Calu3 (cell line): ENCODE measurements at regions not wholly inside any gene's neighbourhood (a gene's known extent, or its start where the extent isn't known, plus 50 kb on each side); places are given as distances from the start of the nearest gene placed in this dataset.
"Not testable (repeated sequence)": the region's sequence is repeated elsewhere in the genome, so short reads cannot be mapped to it uniquely, and the experiment has no call there.

Experiments
- BruUV-seq: library from RNA; stranded (reverse); fragments of 400-500 nt; replicated peaks from 2 replicates; lab custom pipeline; 2021; lab: Mats Ljungman, UMichigan
- CTCF ChIA-PET: fragments of 300-600 bp; sonication (Branson Sonifier 250); formaldehyde crosslinking; loops from one replicate; lab custom pipeline; 2022; ENCODE audit warnings: antibody characterized with exemption; lab: Charles Lee
- DNase-seq: peaks from one replicate; pipeline ENCODE4 v3.0.0; 2022
- H3K27ac Mint-ChIP-seq: one replicate; pipeline ENCODE4 v1.8.0; 2022; ENCODE audit warnings: mixed read lengths; ENCODE audit not compliant: unreplicated experiment
- H3K27me3 Mint-ChIP-seq: one replicate; pipeline ENCODE4 v1.8.0; 2022; ENCODE audit warnings: mixed read lengths; ENCODE audit not compliant: unreplicated experiment
- H3K36me3 Mint-ChIP-seq: one replicate; pipeline ENCODE4 v1.8.0; 2022; ENCODE audit warnings: mild to moderate bottlenecking, moderate library complexity, mixed read lengths; ENCODE audit not compliant: insufficient read depth, unreplicated experiment
- H3K4me1 Mint-ChIP-seq: one replicate; pipeline ENCODE4 v1.8.0; 2022; ENCODE audit warnings: mild to moderate bottlenecking, low read depth, mixed read lengths; ENCODE audit not compliant: unreplicated experiment
- H3K4me3 Mint-ChIP-seq: one replicate; pipeline ENCODE4 v1.8.0; 2022; ENCODE audit warnings: mild to moderate bottlenecking, low read depth, moderate library complexity, mixed read lengths; ENCODE audit not compliant: unreplicated experiment
- H3K9me3 Mint-ChIP-seq: one replicate; pipeline ENCODE4 v1.8.0; 2022; ENCODE audit warnings: low read depth, mixed read lengths; ENCODE audit not compliant: unreplicated experiment
- intact Hi-C: fragments of 100-400 bp; cut with micrococcal nuclease; formaldehyde crosslinking; loops from one replicate; pipeline ENCODE4 v1.10.0; 2022; ENCODE audit not compliant: unreplicated experiment
- TF ChIP-seq, protein P1 (sequence below): fragments of 200-600 bp; IDR thresholded peaks from one replicate; pipeline ENCODE4 v1.8.0; 2022; ENCODE audit warnings: antibody characterized with exemption; ENCODE audit not compliant: unreplicated experiment

DNA sequence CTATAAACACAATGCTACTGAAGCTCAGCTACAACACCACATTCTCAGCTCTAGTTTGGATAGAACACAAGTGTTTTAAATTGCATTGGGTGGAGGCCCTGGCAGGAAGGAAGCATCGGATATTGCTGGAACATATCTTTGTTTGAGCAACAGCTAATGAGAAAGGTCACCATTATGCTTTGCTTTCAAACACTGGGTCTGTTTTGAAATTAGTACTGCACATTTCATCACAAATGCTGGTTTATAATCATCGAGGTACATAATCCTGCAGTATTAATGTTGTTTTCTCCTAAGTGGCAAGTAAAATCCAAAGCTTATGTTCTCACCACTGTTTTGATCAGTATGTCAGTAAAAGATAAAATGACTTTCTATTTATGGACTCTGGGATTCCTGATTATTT, 61.5 kb upstream of the ARHGAP29 start:
- DNase-seq, result no peak
- TF ChIP-seq, protein P1, sequence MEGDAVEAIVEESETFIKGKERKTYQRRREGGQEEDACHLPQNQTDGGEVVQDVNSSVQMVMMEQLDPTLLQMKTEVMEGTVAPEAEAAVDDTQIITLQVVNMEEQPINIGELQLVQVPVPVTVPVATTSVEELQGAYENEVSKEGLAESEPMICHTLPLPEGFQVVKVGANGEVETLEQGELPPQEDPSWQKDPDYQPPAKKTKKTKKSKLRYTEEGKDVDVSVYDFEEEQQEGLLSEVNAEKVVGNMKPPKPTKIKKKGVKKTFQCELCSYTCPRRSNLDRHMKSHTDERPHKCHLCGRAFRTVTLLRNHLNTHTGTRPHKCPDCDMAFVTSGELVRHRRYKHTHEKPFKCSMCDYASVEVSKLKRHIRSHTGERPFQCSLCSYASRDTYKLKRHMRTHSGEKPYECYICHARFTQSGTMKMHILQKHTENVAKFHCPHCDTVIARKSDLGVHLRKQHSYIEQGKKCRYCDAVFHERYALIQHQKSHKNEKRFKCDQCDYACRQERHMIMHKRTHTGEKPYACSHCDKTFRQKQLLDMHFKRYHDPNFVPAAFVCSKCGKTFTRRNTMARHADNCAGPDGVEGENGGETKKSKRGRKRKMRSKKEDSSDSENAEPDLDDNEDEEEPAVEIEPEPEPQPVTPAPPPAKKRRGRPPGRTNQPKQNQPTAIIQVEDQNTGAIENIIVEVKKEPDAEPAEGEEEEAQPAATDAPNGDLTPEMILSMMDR, result no peak
- no peaks in the 10 kb centered on the region for H3K27me3 Mint-ChIP-seq
- CTCF ChIA-PET, result interaction anchor here (0.7 to 1.5 kb wide), 3 partner anchors 14 to 282 kb away, joined by 3 to 4 read pairs (median 4); no protein-coding TSS in a partner anchor
- H3K4me3 Mint-ChIP-seq, result no peak overlapping the region
- peaks cover 6% of the 10 kb centered on the region for H3K36me3 Mint-ChIP-seq
- H3K9me3 Mint-ChIP-seq, result no peaks in the 10 kb centered on the region
- BruUV-seq, result no TSS peak
- intact Hi-C loops, result no loop called here
- peak overlapping the region; percentile 82 for H3K27ac Mint-ChIP-seq
- H3K4me1 Mint-ChIP-seq, result peaks cover 30% of the 10 kb centered on the region

DNA sequence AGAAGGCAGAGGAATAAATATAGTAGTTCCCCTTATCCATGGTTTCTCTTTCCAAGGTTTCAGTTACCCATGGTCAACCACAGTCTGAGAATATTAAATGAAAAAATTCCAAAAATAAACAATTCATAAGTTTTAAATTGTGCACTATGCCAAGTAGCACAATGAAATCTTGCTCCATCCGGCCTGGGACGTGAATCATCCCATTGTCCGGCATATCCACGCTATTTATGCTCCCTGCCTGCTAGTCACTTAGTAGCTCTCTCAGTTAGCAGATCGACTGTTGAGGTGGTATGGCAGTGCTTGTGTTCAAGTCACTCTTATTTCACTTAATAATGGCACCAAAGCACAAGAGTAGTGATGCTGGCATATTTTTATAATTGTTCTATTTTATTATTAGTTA, 58.6 kb upstream of the ARHGAP29 start:
- intact Hi-C loops, result no loop called here
- CTCF ChIA-PET, result no interaction called here
- H3K27ac Mint-ChIP-seq, result no peak overlapping the region
- TF ChIP-seq, protein P1, result no peak
- no TSS peak for BruUV-seq
- no peaks in the 10 kb centered on the region for H3K27me3 Mint-ChIP-seq
- H3K4me3 Mint-ChIP-seq, result no peak overlapping the region
- peaks cover 19% of the 10 kb centered on the region for H3K4me1 Mint-ChIP-seq
- no peak for DNase-seq
- peaks cover 6% of the 10 kb centered on the region for H3K36me3 Mint-ChIP-seq
- peaks cover 6% of the 10 kb centered on the region for H3K9me3 Mint-ChIP-seq

DNA sequence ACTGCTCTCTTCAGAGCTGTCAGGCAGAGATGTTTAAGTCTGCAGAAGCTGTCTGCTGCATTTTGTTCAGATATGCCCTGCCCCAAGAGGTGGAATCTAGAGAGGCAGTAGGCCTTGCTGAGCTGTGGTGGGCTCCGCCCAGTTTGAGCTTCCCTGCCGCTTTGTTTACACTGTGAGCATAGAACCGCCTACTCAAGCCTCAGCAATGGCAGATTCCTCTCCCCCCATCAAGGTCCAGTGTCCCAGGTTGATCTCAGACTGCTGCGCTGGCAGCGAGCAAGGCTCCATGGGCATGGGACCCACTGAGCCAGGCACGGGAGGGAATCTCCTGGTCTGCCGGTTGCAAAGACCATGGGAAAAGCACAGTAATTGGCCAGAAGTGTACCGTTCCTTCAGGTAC, 55.6 kb upstream of the ARHGAP29 start:
- H3K27me3 Mint-ChIP-seq, CTCF ChIA-PET, DNase-seq, H3K4me3 Mint-ChIP-seq, BruUV-seq, H3K27ac Mint-ChIP-seq, H3K4me1 Mint-ChIP-seq, intact Hi-C loops, H3K9me3 Mint-ChIP-seq, H3K36me3 Mint-ChIP-seq: not testable (repeated sequence)

GRCh38 chr1:94289244-94289643, 51.9 kb upstream of the ARHGAP29 start:
- CTCF ChIA-PET, H3K4me3 Mint-ChIP-seq, H3K27me3 Mint-ChIP-seq, DNase-seq, H3K27ac Mint-ChIP-seq, H3K9me3 Mint-ChIP-seq, BruUV-seq, H3K36me3 Mint-ChIP-seq: not testable (repeated sequence)
- intact Hi-C loops, result loop anchor here (5.0 kb wide), 1 partner anchor 38 kb away; no protein-coding TSS in a partner anchor
- H3K4me1 Mint-ChIP-seq, result peaks cover 26% of the 10 kb centered on the region
